COR-L47 (cell line): ENCODE measurements at regions not wholly inside any gene's neighbourhood (a gene's known extent, or its start where the extent isn't known, plus 50 kb on each side); places are given as distances from the start of the nearest gene placed in this dataset.
A peak's percentile ranks its signal among the peaks of the same experiment; 100 is the strongest.

ENCODE experiments used
- DNase-seq: peaks from one replicate; lab custom pipeline; 2025; lab: John Stamatoyannopoulos, UW

DNA sequence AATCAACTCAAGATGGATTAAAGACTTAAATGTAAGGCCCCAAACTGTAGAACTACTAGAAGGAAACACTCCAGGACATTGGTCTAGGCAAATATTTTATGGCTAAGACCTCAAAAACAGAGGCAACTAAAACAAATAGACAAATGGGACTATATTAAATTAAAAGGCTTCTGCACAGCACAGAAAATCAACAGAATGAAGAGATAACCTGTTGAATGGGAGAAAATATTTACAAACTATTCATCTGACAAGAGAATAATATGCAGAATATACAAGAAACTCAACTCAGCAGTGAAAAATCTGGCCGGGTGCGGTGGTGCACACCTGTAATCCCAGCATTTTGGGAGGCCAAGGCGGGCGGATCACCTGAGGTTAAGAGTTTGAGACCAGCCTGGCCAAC is 84.1 kb upstream of the HNRNPU start:
- DNase-seq: no peak

DNA sequence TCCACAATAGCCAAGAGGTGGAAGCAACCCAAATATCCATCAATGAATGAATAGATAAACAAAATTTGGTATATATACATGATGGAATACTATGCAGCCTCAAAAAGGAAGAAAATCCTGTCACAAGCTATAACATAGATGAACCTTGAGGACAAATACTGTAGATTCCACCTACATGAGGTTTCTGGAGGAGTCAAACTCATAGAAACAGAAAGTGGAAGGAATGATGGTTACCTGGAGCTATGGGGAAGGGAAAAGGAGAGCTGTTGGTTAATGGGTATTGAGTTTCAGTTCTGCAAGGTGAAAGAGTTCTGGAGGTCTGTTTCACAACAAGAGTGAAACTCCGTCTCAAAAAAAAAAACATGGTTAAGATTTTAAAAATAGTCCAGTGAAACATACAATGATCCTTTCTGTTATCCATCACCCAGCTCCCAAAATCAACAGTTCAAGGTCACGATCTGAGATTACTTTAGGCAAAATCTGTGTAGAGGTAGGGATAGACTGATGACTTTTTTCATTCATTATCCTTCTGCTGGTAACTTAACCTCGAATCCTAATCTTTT is 80.8 kb upstream of the HNRNPU start:
- no peak for DNase-seq

DNA sequence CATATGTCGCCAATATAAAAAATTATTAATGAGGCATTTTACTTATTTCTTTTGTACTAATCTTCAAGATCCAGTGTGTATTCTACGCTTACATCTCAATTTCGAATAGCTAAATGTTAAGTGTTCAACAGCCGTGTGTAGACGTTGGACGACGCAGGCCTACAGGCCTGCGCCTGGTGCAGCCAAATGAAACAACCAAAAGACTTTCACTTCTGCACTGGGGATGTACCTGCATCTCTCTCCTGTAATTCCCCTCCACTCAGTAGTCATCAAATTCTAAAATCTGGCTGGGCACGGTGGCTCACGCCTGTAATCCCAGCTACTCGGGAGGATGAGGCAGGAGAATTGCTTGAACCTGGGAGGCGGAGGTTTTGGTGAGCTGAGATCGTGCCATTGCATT is 76.8 kb upstream of the HNRNPU start:
- no peak for DNase-seq

DNA sequence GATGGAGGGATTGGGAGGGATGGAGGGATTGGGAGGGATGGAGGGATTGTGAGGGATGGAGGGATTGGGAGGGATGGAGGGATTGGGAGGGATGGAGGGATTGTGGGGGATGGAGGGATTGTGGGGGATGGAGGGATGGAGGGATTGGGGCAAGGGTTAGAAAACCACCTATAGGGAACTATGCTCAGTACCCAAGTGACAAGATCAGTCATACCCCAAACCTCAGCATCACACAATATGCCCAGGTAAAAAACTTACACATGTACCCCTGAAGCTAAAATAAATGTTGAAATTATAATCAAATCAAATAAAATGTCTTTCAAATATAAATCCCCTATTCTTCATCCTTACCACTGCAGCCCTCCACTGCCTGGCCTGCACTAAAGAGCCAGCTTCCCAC is 72.8 kb upstream of the HNRNPU start:
- no peak for DNase-seq

DNA sequence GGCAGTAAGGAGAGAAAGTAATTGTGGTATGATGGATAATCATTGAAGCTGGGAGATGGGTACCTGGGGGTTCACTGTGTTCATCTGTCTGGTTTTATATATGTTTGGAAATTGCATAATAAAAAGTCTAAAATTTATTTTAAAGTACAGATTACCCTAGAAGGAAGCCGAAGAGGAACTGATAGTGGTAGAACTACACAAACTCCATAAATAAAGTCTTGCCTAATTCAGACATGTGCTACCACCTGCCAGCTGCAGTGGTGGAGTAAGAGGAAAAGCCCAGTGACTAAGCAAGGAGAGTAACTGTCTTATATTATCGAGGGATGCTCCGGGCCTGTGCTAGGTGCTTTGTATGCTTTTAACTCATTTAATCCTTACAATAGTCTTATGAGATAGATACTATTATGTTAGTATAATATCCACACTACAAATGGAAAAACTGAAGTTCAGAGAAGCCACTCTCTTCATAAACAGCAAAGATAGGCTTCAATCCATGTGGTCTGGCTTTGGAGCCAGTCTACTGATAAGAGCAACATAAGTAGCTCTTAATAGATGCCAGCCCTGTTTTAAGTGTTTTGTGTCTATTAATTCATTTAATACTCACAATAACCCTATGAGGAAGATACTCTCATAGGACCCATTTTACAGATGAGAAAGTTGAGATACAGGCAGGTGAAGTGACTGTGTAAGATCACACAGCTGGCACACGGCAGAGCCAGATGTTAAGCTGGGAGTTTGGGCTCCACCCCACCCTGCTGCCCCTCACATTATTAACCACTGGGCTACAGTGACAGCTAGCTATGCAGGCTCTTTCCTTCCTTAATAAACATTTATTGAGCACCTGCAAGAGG is 56.8 kb upstream of the HNRNPU start:
- DNase-seq: no peak

DNA sequence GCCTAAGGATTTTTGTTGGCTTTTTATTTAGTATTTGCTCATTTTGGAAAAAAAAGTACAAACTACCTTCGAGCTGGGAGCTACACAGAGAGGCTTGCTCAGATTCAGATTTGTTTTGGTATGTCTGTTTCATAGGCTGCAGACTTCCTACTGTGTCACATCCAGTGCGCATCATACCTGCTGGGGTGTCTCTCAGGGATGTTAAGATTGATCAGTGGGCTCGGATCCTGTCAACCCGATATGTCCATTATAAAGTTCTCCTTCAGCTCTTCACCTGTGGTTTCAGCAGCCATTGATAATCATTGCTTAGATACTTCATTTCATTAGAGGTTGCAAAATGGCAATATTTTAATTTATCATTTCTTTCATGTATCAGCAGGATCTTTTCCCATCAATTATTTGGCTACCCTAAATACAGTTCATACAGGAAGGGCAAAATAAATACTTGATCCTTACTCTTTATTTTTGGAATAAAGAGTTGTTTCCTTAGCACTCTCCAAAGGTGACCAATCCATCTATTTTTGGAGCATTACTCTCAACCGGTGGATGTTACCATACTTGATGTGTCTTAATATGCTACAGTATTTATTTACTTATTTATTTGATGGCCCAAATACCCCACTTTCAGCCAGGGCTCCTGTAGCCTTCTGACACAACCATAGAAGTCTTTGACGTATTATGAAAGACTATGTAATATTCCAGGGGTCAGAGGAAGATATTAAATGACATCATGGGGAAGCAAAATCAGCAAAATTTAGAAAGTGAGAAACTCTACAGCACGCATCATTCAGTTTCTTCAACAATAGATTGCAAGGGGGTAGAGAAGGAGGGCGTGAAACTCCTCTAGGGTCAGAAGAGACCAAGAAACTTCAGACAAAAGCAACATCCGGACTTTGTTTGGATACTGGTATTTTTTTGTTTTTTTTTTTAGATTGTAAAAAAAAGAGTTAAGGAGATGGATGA is 55.3 kb upstream of the HNRNPU start:
- DNase-seq: no peak

DNA sequence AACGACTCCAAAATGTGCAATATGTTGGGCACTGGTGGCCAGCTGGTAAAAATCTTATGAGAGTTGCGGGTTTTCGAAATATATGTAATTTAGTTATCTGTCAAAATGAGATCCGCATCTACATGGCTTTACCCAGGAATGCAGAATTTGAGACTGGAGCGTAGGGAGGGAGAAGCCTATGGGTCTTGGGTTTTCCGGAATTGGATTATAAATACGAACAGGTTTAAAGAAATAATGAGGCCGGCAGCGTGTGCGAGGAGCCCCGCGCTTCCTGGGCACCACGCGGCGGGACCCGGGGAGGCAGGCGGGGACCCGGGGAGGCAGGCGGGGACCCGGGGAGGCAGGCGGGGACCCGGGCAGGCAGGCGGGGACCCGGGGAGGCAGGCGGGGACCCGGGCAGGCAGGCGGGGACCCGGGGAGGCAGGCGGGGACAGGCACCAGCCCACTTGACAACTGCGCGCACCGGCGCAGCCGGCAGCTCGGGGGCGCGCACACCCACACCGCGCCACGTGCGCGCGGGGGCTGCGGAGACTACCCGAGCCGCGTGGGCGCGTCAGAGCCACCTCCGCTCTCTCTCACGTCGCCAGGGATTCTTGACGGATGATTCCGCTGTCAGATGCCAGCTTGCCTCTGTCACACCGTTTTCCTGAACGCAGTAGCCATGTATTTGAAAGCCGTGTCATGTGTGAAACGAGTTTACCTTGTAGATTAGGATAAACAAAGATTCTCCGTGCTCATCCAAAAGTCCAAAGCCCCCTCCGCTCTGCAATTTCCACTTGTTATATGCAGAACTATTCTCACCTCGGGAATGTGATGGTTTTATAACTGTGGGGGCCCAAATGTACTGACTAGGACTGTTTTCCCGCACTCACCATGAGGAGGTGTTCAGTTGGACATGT is 54.3 kb upstream of the HNRNPU start:
- peak; percentile 53 for DNase-seq

DNA sequence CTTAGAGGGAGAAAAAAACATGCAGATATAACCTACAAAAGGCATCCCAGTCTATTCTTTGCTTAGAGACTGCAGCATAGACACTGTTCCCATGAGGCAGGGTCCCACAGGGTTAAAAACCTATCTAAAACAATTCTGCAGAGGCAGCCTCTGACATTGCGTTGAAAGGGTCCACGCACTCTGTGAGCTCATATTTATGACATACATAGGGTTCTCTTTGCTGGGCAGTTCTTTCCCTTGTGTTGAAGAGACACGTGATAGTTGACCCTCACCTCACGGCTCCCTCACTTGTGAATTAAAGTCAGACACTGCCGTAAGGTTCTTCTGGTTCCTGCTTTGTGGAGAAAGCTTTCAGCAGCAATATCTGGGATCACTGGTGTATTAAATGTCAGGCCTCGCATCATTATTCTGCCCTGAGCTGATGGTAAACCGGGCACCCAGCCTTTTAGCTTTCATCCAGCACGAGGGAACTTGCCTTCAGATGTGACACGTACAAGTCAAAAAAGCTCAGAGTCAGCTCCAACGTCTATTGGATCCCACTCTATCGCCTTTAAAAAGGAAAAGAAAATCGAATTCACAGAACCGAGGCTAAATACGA is 52.8 kb upstream of the HNRNPU start:
- DNase-seq: no peak

DNA sequence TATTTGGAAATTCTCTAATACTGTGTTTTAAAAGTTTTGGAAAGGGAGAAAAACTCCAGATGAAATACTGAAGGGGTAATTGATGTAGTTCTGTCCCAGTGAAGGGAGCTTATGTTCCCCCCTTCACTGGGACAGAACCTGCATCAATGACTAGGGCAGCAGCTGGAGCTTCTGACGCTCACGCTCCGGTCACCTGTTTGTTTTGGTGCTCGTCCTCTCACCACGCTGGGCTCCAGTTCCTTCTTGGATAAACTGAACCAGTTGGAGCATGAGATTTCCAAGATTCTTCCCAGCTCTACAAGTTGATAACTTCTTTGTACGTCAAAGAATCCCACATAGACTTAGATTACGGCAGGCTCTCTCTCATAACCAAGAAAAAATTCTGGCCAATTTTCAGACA is 51.4 kb upstream of the HNRNPU start:
- no peak for DNase-seq

DNA sequence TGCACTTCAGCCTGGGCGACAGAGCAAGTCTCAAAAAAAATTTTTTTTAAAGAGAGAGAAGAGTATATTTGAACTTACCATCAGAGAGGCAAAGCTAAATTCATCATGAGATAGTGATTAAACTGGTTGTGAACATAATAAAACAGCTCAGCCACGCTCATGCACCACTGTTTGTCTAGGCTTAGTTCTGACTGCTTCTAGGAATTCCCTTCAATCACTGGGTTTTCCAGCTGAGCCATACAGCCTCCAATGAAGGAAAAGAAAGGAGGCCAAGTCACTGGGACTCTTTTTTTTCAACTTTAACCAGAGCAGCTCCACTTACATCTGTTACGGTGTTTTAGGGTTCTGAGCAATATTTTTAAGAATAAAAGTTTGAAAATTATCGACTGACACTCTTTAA is 50.4 kb upstream of the HNRNPU start:
- no peak for DNase-seq
